ENCODE measurements at regions not wholly inside any gene's neighbourhood (a gene's known extent, or its start where the extent isn't known, plus 50 kb on each side); places are given as distances from the start of the nearest gene placed in this dataset.

- H3K27ac ChIP-seq (ENCODE audit: extremely low read depth, low read depth, low read length) = no peak overlapping the region
- no peaks in the 10 kb centered on the region for H3K9me3 ChIP-seq (ENCODE audit: control insufficient read depth, insufficient read depth, low read depth, low read length)
- TF ChIP-seq ZNF701 (tag by site-specific recombination; IDR thresholded peaks at IDR 0.05) = no peak
- H3K36me3 ChIP-seq (ENCODE audit: control insufficient read depth in 2 of 2, insufficient read depth in 1 of 2, low read length in 2 of 2) = no peaks in the 10 kb centered on the region
- ChIA-PET CTCF (interaction anchor here (1.4 kb wide), 1 partner anchor 187 kb away, joined by 3 read pairs; no protein-coding TSS in a partner anchor), POLR2A (no interaction called here)
- H3K4me1 ChIP-seq (ENCODE audit: control insufficient read depth, insufficient read depth, low read length) = no peaks in the 10 kb centered on the region; the same call in 1 of the 2 replicates
- H3K4me3 ChIP-seq (ENCODE audit: low read depth, low read length) = no peak overlapping the region
Measured at GRCh38 chr1:101101360-101101759, 75.8 kb upstream of the DPH5 start.

- no peaks in the 10 kb centered on the region for H3K9me3 ChIP-seq (ENCODE audit: control insufficient read depth, insufficient read depth, low read depth, low read length)
- ChIA-PET POLR2A (no interaction called here), CTCF (no interaction called here)
- no peak overlapping the region for H3K27ac ChIP-seq (ENCODE audit: extremely low read depth, low read depth, low read length)
- no peak for TF ChIP-seq ZNF302 (tag by site-specific recombination; IDR thresholded peaks at IDR 0.05; ENCODE audit: low read depth)
- TF ChIP-seq ZNF549 (tag by site-specific recombination; IDR thresholded peaks at IDR 0.05) = no peak
- no peak for TF ChIP-seq ZNF18 (tag by site-specific recombination; IDR thresholded peaks at IDR 0.05)
- TF ChIP-seq ZNF184 (tag by site-specific recombination; IDR thresholded peaks at IDR 0.05) = no peak
- no peak for TF ChIP-seq ZNF654 (tag by site-specific recombination; IDR thresholded peaks at IDR 0.05; ENCODE audit: low read depth)
- TF ChIP-seq ZNF23 (tag by site-specific recombination; IDR thresholded peaks at IDR 0.05; ENCODE audit: borderline replicate concordance) = no peak
- no peak for TF ChIP-seq ZNF837 (tag by site-specific recombination; IDR thresholded peaks at IDR 0.05)
- TF ChIP-seq ZNF280C (tag by site-specific recombination; IDR thresholded peaks at IDR 0.05) = no peak
- TF ChIP-seq ZNF148 (tag by site-specific recombination; IDR thresholded peaks at IDR 0.05; ENCODE audit: borderline replicate concordance) = no peak
- no peak for TF ChIP-seq KLF10 (tag by site-specific recombination; IDR thresholded peaks at IDR 0.05)
- TF ChIP-seq SP7 (tag by site-specific recombination; IDR thresholded peaks at IDR 0.05) = no peak
- TF ChIP-seq EGR2 (tag by site-specific recombination; IDR thresholded peaks at IDR 0.05; ENCODE audit: low read depth) = no peak
- TF ChIP-seq PATZ1 (tag by site-specific recombination; IDR thresholded peaks at IDR 0.05) = no peak
- no peak for TF ChIP-seq WT1 (tag by site-specific recombination; IDR thresholded peaks at IDR 0.05)
- no peak for TF ChIP-seq ZNF558 (tag by site-specific recombination; IDR thresholded peaks at IDR 0.05)
- TF ChIP-seq ZSCAN16 (tag by site-specific recombination; IDR thresholded peaks at IDR 0.05) = no peak
- no peak for TF ChIP-seq ZFP37 (tag by site-specific recombination; IDR thresholded peaks at IDR 0.05)
- no peak for TF ChIP-seq ZBTB6 (tag by site-specific recombination; IDR thresholded peaks at IDR 0.05)
- no peaks in the 10 kb centered on the region; the same call in 1 of the 2 replicates for H3K4me1 ChIP-seq (ENCODE audit: control insufficient read depth, insufficient read depth, low read length)
- no peaks in the 10 kb centered on the region for H3K36me3 ChIP-seq (ENCODE audit: control insufficient read depth in 2 of 2, insufficient read depth in 1 of 2, low read length in 2 of 2)
- no peak overlapping the region for H3K4me3 ChIP-seq (ENCODE audit: low read depth, low read length)
Measured at GRCh38 chr1:101100674-101101073, 75.1 kb upstream of the DPH5 start.

Data from HEK293 (cell line).